ENCODE measurements at regions not wholly inside any gene's neighbourhood (a gene's known extent, or its start where the extent isn't known, plus 50 kb on each side); places are given as distances from the start of the nearest gene placed in this dataset.

DNA sequence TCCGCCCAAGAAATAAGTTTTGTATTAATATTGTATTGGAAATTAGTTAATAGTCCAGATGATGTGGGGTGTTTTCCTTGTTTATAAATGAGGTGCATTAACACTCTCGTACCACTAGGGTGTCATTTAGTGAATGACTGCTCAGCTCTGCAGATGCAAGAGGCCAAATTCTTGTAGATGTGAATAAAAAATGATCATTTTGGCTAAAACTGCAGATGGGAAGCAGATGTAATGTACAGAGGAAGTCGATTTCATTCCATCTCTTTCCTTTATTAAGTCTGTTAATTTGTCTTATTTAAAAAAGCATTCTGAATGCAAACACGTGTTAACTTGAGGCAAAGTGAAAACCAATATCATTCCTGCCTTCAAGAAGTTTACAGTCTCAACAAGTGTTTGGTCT, 108.1 kb downstream of the DHX15 start:
- DNase-seq (ENCODE audit: low read depth): no peak

DNA sequence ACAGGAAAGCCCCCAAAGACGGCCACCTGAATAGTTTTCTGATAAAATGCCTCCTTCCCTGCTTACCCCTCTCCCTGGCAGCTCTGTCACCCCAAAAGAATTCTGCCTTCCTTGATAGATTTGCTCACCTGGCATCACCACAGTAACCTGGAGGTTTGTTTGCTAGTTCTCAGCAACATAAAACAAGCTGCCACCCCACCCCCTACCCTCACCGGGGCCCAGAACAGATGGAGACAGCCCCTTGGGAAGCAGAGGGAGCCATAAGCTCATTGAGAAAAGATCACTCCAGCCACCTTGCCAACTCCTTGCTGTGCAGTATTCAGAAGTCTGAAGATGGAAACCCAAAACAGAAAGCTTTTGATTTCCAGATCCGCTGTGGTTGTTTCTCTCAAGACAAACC, 108.6 kb downstream of the DHX15 start:
- no peak for DNase-seq (ENCODE audit: low read depth)

- DNase-seq (ENCODE audit: low read depth): peak; percentile 51
These were observed 111.0 kb downstream of the DHX15 start for GRCh38 chr4:24473309-24473721.

- peak; percentile 69 for DNase-seq (ENCODE audit: low read depth)
These were observed 111.6 kb downstream of the DHX15 start for GRCh38 chr4:24472514-24473308.

GRCh38 chr4:24472161-24472510, 112.2 kb downstream of the DHX15 start:
- no peak for DNase-seq (ENCODE audit: low read depth)

GRCh38 chr4:24471486-24472160, 112.7 kb downstream of the DHX15 start:
- DNase-seq (ENCODE audit: low read depth): no peak

DNA sequence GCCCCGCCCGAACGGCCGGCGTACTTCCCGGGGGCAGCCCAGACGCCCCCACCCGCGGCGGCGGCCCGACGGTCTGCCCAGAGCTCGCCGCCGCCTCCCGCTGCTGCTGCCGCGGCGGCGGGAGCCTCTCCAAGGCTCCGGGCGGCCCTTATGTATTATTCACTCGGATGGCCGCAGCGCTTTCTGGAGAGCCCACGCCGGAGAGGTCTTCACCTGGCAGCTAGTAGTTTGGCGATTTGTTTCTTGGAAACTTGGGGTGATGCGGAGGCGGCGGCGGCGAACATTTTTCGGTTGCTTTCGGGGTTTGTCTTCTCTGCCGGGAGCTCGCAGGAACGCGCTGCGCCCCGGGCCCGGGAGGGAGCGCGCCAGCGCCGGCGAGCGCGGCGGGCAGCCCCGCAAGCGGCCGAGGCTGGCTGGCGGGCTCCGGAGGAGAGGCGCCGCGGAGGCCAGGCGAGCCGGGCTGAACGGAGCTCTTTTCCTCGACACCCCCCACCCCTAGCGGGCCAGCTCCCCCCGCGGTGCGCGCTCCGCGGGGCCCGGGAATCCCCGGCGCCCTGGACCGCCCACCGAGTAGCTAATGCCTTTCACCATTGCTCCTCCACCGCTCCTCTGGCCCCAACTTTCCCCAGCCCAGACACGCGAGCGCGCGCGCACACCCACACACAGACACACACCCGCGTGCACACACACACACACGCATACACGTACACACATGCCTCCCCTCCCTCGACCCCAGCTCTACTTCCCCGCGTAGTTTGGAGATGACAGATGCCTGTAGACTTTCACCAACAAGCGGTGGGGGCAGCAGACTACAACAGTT, 113.5 kb downstream of the DHX15 start:
- DNase-seq (ENCODE audit: low read depth): no peak

DNA sequence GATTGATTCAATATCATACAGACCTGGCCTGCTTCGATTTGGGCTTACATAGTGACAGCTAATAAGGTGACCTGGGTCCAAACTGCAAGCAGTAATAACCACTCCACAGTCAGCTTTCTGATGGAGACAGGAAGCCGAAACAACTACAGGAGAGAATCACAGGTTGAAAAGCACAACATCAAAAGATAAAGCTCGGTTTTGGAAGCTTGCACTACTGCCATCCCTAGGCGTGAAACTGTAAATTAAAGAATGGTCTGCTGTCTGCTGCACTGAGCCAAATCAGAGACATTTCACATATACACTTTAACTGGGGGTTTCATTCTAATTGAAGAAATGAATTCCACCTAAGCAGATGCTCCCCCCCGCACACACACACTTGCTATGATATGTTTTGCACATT, 116.3 kb downstream of the DHX15 start:
- no peak for DNase-seq (ENCODE audit: low read depth)

DNA sequence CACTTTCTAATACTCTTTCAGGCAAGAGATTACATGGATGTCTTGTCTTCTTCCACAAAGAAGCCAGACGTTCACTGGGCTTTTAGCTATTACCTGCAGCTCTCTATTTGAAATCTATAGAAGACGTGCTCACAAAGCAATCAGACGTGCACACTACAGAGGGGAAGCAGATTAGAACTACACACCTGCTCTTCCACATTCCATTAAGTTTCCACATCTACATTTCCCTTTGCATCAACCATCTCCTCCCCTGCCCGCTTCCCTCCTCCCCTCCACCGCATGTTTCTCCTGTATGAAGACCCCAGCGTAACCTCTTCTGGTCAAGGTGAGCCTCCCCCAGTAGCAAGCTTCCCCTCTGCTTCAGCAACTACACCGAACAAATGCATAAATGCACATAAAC, 119.8 kb downstream of the DHX15 start:
- DNase-seq (ENCODE audit: low read depth): no peak

GRCh38 chr4:24456431-24456830, 127.9 kb downstream of the DHX15 start:
- DNase-seq (ENCODE audit: low read depth): no peak

DNA sequence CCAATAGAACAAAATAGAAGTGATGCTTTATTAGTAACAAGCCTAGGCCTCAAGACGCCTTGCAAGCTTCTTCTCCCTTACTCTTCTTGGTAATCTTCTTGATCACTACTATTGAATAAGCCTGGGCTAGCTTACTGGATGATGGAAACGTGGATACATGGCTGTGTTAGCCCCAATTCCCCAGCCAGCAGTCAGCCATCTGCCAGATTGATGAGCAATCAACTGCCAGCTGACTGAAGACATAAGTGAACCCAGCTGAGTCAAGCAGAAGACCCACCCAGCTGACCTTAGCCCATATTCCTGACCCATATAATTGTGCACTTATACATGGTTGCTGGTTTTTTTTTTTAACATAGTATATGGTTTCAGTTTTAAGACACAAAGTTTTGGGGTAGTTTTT, 130.4 kb downstream of the DHX15 start:
- DNase-seq (ENCODE audit: low read depth): no peak

DNA sequence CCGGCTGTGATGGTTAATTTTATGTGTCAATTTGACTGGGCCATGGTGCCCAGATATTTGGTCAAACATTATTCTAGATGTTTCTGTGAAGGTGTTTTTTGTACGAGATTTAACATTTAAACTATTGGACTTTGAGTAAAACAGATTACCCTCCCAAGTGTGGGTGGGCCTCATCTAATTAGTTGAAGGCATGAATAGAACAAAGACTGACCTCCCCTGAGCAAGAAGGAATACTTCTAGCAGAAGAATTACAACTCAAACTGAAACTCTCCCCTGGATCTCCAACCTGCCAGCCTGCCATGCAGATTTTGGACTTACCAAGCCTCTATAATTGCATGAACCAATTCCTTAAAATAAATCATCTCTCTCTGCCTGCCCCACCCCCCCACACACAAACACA, 132.5 kb downstream of the DHX15 start:
- DNase-seq (ENCODE audit: low read depth): no peak

DNA sequence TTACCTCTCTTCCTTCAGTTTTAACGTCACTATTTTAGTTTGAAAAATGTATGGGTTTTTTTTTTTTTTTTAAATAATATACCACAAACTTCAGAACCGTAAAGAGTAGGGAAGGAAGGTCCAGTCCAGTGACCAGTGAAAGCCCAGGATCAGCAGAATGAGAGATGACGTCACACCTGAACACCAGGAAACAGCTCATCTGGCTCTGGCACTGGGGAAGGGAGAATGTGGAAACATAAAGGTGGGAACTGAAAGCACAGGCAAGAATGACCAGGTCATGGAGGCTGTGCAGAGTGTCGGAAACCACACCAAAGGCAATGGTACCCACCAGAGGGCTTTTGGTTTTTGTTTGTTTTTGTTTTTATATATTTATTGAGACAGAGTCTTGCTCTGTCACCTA, 141.2 kb downstream of the DHX15 start:
- DNase-seq (ENCODE audit: low read depth): no peak

GRCh38 chr4:24440765-24441164, 143.6 kb downstream of the DHX15 start:
- DNase-seq (ENCODE audit: low read depth): no peak

DNA sequence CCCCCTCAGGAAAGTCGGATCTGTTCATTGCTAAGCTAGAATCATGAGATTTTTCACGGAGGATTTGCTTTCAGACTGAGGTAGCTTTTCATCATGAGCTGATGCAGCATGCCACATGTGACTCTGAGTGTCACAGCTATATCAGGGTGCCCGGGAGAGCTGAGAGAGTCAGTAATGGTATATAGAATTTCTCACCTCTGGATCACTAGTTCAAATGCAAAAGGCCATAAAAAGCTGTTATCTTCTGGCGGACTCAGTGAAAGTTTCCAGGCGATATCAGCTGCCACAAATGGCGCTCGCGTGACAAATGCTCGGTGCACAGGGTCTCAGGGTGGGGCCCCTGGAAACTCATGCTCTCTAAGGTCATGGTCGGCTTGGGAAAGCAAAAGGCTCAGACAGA, 150.1 kb downstream of the DHX15 start:
- DNase-seq (ENCODE audit: low read depth): no peak

DNA sequence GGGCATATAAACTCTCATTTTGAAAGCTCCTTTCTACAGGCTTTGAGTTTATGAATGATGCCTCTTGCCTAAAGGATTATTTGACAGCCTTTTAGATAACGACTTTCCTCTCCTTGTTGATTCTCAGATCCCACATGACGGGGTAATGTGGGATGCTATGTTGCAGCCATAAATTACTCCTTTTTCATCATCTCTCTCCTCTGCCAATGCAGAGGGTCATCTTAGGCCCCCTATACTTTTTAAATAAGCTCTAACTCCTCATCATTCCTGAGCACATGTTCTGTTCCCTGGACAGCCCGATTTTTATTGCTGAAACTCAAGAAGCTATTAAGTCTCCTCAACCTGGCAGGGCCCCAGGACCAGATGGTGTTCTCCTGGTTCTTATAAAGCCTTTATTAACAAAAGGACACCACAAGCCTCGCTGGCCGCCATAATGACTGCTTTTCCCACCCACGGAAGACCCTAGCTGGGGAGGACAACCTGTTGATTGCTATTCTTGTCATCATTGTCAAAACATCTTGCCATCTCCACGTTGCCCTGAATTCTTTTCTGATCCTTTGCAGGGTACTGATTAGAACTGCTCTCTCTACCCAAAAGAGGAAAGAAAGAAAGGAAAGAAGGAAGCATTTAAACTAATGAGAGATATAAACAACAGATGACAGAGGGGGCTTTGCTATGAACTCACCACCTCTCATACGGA, 150.7 kb downstream of the DHX15 start:
- no peak for DNase-seq (ENCODE audit: low read depth)

DNA sequence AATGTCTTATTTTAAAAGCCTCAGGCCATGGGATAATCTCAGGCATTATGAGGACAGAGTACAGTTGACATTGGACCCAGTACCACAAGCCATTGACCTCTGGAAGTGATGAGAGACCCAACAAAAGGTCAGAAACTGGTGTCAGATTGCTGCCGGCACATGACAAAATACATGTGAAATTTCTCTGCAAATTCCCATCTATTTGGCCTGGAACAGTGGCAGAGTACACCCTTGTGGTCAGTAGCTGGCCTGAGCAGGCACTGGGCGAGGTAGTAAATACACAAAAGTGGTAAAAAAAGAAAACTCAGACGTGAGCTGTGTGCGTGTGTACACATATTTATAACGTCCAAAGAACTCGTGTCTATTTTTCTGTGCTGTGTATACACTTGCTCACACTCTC, 155.5 kb downstream of the DHX15 start:
- no peak for DNase-seq (ENCODE audit: low read depth)

GRCh38 chr4:24426557-24426956, 157.8 kb downstream of the DHX15 start:
- DNase-seq (ENCODE audit: low read depth): no peak

GRCh38 chr4:24425863-24426262, 158.5 kb downstream of the DHX15 start:
- DNase-seq (ENCODE audit: low read depth): no peak

GRCh38 chr4:24423670-24424069, 160.7 kb downstream of the DHX15 start:
- no peak for DNase-seq (ENCODE audit: low read depth)

- no peak for DNase-seq (ENCODE audit: low read depth)
These were observed 161.7 kb downstream of the DHX15 start for GRCh38 chr4:24422644-24423043.

Measured in RPMI7951 (cell line).